Left cardiac atrium (tissue), 4 donors: ENCODE measurements at regions not wholly inside any gene's neighbourhood (a gene's known extent, or its start where the extent isn't known, plus 50 kb on each side); places are given as distances from the start of the nearest gene placed in this dataset.
A peak's percentile ranks its signal among the peaks of the same experiment; 100 is the strongest.

Source experiments
- ATAC-seq, 2 donors: fragments of 200-7000 bp; cut with Tn5 transposase; one replicate each; pipeline ENCODE4 v1.9.1; 2020; ENCODE audit warnings: mild to moderate bottlenecking in 2 of 2, moderate library complexity in 2 of 2
- DNase-seq: peaks from one replicate; pipeline ENCODE4 v3.0.0-alpha.2; 2020
- intact Hi-C, 2 donors: fragments of 100-400 bp; cut with DNase I; formaldehyde crosslinking; loops; one replicate each; pipeline versions ENCODE4 v1.14.1 to v1.15.1; 2022 to 2023
- donor health status: DM: no; HTN: yes; CAD: no.
- donor health status: DM: no; HTN: yes; CAD: no; lungs with severe emphysema.
- donor health status: DM: yes; HTN: yes; CAD: no.
- donor health status: Dilated cardiomyopathy.

DNA sequence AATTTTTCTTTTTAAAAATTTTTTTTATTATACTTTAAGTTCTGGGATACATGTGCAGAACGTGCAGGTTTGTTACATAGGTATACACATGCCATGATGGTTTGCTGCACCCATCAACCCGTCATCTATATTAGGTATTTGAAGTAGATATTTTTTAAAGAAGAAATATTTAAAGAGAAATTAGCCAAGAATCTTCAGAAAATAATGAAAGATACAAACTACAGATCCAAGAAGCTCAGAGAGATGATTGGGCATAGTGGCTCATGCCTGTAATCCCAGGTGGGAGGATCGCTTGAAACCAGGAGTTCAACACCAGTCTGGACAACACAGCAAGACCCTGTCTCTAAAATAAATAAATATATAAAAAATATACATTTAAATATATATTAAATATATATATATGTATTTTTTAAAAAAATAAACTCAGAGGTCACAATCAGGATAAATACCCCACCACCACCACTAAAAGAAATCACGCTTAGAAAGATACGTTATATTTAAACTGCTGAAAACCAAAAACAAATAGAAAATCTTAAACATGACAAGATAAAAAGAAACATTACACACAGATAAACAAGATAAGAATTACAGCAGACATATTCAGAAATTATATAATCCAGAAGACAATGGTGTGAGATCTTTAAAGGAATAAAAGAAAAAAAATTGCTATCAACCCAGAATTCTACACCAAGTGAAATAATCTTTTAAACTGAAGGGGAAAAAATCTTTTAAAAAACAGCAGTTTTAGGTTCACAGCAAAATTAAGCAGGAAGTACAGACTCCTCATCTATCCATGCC lies 57.5 kb downstream of the CSF2 start:
- intact Hi-C loops: loop anchor here in 1 of 2 donors (5.0 kb wide), 1 partner anchor 64 kb away; no protein-coding TSS in a partner anchor
- DNase-seq (no peak), ATAC-seq (no peak)

DNA sequence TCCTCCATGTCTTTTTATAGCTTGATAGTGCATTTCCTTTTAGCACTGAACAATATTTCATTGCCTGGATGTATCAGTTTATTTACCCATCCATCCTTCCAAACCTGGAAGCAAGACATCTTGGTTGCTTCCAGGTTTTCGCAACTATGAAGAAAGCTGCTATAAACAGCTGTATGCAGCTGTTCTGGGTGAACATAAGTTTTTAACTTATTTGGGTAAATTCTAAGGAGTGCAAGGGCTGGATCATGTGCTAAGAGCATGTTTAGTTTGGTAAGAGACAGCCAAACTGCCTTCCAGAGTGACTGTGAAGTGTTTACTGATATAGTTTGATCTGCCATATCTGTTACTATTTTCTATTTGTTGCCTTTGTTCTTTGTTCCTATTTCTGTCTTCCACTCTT lies 58.5 kb downstream of the CSF2 start:
- intact Hi-C loops: loop anchor here in 1 of 2 donors (5.0 kb wide), 1 partner anchor 65 kb away; no protein-coding TSS in a partner anchor
- no peak for DNase-seq
- ATAC-seq: peak in 1 of 2 donors; percentile 17

DNA sequence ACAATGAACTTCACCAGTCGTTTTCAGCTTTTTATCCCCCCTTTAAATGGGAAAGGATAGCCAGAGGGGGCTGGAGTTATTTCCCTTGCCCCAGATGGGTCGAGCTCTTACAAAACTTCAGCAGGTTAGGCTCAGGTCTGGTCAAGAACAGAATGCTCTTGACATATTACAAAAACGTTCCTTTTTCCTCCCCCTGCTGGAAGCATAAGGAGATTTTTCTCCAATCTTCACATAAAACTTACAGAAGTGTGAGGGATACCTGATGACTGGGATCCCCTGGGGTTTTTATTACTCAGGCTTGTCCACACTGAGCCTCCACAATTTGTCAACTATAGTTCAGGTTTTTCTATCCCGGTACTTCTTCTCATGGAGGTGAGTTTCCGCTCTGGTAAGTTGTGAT lies 60.8 kb downstream of the CSF2 start:
- intact Hi-C loops: loop anchor here in 1 of 2 donors (5.0 kb wide), 1 partner anchor 67 kb away; no protein-coding TSS in a partner anchor
- DNase-seq (no peak), ATAC-seq (no peak)

- no peak for DNase-seq
- intact Hi-C loops: no loop called here
- ATAC-seq: no peak
These were observed 63.3 kb downstream of the CSF2 start for GRCh38 chr5:132136906-132137305.

DNA sequence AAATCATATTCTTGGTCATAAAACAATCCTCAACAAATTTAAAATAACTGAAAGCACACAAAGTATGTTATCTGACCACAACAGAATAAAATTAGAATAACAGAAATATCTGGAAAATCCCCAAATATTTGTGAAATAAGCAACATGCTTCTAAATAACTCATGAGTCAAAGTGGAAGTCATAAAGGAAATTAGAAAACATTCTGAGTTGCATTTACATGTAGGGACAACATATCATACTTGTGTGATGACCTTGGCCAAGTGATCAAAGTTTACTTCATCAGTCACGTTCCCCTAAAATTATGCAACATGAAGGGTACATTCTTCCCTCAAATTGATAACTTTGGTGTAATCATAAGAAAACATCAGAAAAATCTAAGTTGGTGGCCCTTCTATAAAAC lies 64.7 kb downstream of the CSF2 start:
- intact Hi-C loops: no loop called here
- no peak for ATAC-seq
- DNase-seq: no peak
